Effector memory CD4-positive, alpha-beta T cell (primary cell): ENCODE measurements at regions not wholly inside any gene's neighbourhood (a gene's known extent, or its start where the extent isn't known, plus 50 kb on each side); places are given as distances from the start of the nearest gene placed in this dataset.

Experiments
- DNase-seq, 3 donors: peaks; one replicate each; pipeline ENCODE4 v3.0.0-alpha.2; 2020
- H3K27ac ChIP-seq: 2 replicates; pipeline ENCODE4 v1.7.0; 2013; ENCODE audit warnings: mild to moderate bottlenecking, low read length, moderate library complexity; ENCODE audit not compliant: insufficient read depth, poor library complexity, severe bottlenecking
- H3K27me3 ChIP-seq: replicated peaks from 2 replicates; pipeline ENCODE4 v1.7.0; 2013; ENCODE audit warnings: mild to moderate bottlenecking, low read length; ENCODE audit not compliant: insufficient read depth, control insufficient read depth, poor library complexity, severe bottlenecking
- H3K36me3 ChIP-seq: 2 replicates; pipeline ENCODE4 v1.7.0; 2013; ENCODE audit warnings: mild to moderate bottlenecking, low read length, moderate library complexity; ENCODE audit not compliant: control insufficient read depth, insufficient read depth
- H3K4me1 ChIP-seq: 2 replicates; pipeline ENCODE4 v1.7.0; 2013; ENCODE audit warnings: low read length, mild to moderate bottlenecking; ENCODE audit not compliant: control insufficient read depth, insufficient read depth, poor library complexity, severe bottlenecking
- H3K4me3 ChIP-seq: 2 replicates; pipeline ENCODE4 v1.7.0; 2013; ENCODE audit warnings: low read length, low read depth, mild to moderate bottlenecking; ENCODE audit not compliant: insufficient read depth, poor library complexity, severe bottlenecking
- H3K9me3 ChIP-seq: 2 replicates; pipeline ENCODE4 v1.7.0; 2013; ENCODE audit warnings: mild to moderate bottlenecking, low read length, moderate library complexity; ENCODE audit not compliant: control insufficient read depth

- DNase-seq = no peak
- H3K36me3 ChIP-seq = no peaks in the 10 kb centered on the region
- H3K9me3 ChIP-seq = no peaks in the 10 kb centered on the region
Measured at GRCh38 chr4:177092807-177093206, 216.9 kb upstream of the NEIL3 start.

GRCh38 chr4:177093964-177094363 lies 215.7 kb upstream of the NEIL3 start:
- H3K27me3 ChIP-seq = no peaks in the 10 kb centered on the region
- no peak overlapping the region for H3K27ac ChIP-seq
- no peaks in the 10 kb centered on the region for H3K36me3 ChIP-seq
- no peaks in the 10 kb centered on the region for H3K9me3 ChIP-seq
- DNase-seq = no peak
- no peak overlapping the region for H3K4me3 ChIP-seq
- H3K4me1 ChIP-seq = no peaks in the 10 kb centered on the region

More at GRCh38 chr4:177092807-177093206, 216.9 kb upstream of the NEIL3 start:
- Histone ChIP-seq H3K27me3 (no peaks in the 10 kb centered on the region), H3K4me1 (no peaks in the 10 kb centered on the region), H3K27ac (no peak overlapping the region), H3K4me3 (no peak overlapping the region)

- H3K36me3 ChIP-seq = no peaks in the 10 kb centered on the region
- H3K27ac ChIP-seq = no peak overlapping the region
- no peaks in the 10 kb centered on the region for H3K9me3 ChIP-seq
- H3K4me1 ChIP-seq = no peaks in the 10 kb centered on the region
- no peak for DNase-seq
- no peak overlapping the region for H3K4me3 ChIP-seq
- H3K27me3 ChIP-seq = no peaks in the 10 kb centered on the region
Measured at GRCh38 chr4:177097291-177097690, 212.4 kb upstream of the NEIL3 start.

- Histone ChIP-seq H3K9me3 (no peaks in the 10 kb centered on the region), H3K27ac (no peak overlapping the region), H3K36me3 (no peaks in the 10 kb centered on the region), H3K4me3 (no peak overlapping the region), H3K4me1 (no peaks in the 10 kb centered on the region), H3K27me3 (no peaks in the 10 kb centered on the region)
- DNase-seq = no peak
Measured at GRCh38 chr4:177099211-177099610, 210.5 kb upstream of the NEIL3 start.

GRCh38 chr4:177100307-177100706 lies 209.4 kb upstream of the NEIL3 start:
- H3K4me3 ChIP-seq = no peak overlapping the region
- H3K36me3 ChIP-seq = no peaks in the 10 kb centered on the region
- DNase-seq = no peak
- H3K4me1 ChIP-seq = no peaks in the 10 kb centered on the region
- no peaks in the 10 kb centered on the region for H3K9me3 ChIP-seq
- H3K27me3 ChIP-seq = no peaks in the 10 kb centered on the region
- H3K27ac ChIP-seq = no peak overlapping the region

- H3K9me3 ChIP-seq = no peaks in the 10 kb centered on the region
- H3K27ac ChIP-seq = no peak overlapping the region
- no peaks in the 10 kb centered on the region for H3K27me3 ChIP-seq
- no peaks in the 10 kb centered on the region for H3K4me1 ChIP-seq
- H3K4me3 ChIP-seq = no peak overlapping the region
- no peak for DNase-seq
- H3K36me3 ChIP-seq = no peaks in the 10 kb centered on the region
Measured at GRCh38 chr4:177103619-177104018, 206.1 kb upstream of the NEIL3 start.

- H3K27ac ChIP-seq = no peak overlapping the region
- H3K4me1 ChIP-seq = no peaks in the 10 kb centered on the region
- no peaks in the 10 kb centered on the region for H3K9me3 ChIP-seq
- DNase-seq = no peak
- H3K4me3 ChIP-seq = no peak overlapping the region
- no peaks in the 10 kb centered on the region for H3K36me3 ChIP-seq
- no peaks in the 10 kb centered on the region for H3K27me3 ChIP-seq
Measured at GRCh38 chr4:177105536-177105935, 204.1 kb upstream of the NEIL3 start.

GRCh38 chr4:177107288-177107921 lies 202.3 kb upstream of the NEIL3 start:
- Histone ChIP-seq H3K27ac (no peak overlapping the region), H3K36me3 (no peaks in the 10 kb centered on the region), H3K4me1 (no peaks in the 10 kb centered on the region), H3K27me3 (no peaks in the 10 kb centered on the region), H3K9me3 (no peaks in the 10 kb centered on the region), H3K4me3 (no peak overlapping the region)
- DNase-seq = no peak

- H3K9me3 ChIP-seq = no peaks in the 10 kb centered on the region
- H3K27ac ChIP-seq = no peak overlapping the region
- H3K4me1 ChIP-seq = no peaks in the 10 kb centered on the region
- no peaks in the 10 kb centered on the region for H3K36me3 ChIP-seq
- no peak for DNase-seq
- no peak overlapping the region for H3K4me3 ChIP-seq
- no peaks in the 10 kb centered on the region for H3K27me3 ChIP-seq
Measured at GRCh38 chr4:177108708-177109107, 201.0 kb upstream of the NEIL3 start.

- no peaks in the 10 kb centered on the region for H3K27me3 ChIP-seq
- no peaks in the 10 kb centered on the region for H3K36me3 ChIP-seq
- no peak for DNase-seq
- no peaks in the 10 kb centered on the region for H3K9me3 ChIP-seq
- no peak overlapping the region for H3K4me3 ChIP-seq
- H3K27ac ChIP-seq = no peak overlapping the region
- no peaks in the 10 kb centered on the region for H3K4me1 ChIP-seq
Measured at GRCh38 chr4:177109769-177110168, 199.9 kb upstream of the NEIL3 start.
